OCI-LY7 (cell line): ENCODE measurements at regions not wholly inside any gene's neighbourhood (a gene's known extent, or its start where the extent isn't known, plus 50 kb on each side); places are given as distances from the start of the nearest gene placed in this dataset.

Source experiments
- EZH2phosphoT487 ChIP-seq: fragments of 200-600 bp; sonication (generic); IDR thresholded peaks from 2 replicates; pipeline ENCODE4 v1.6.1; 2018; ENCODE audit warnings: low read depth, borderline replicate concordance, mild to moderate bottlenecking, mixed run types, antibody characterized with exemption, low read length, moderate library complexity, mixed read lengths
- TF ChIP-seq, protein P1 (sequence below): fragments of 200-600 bp; sonication (generic); conservative IDR thresholded peaks from 2 replicates; pipeline ENCODE4 v1.5.1; 2014; ENCODE audit warnings: mild to moderate bottlenecking, antibody characterized with exemption, low read length, moderate library complexity, mixed read lengths

DNA sequence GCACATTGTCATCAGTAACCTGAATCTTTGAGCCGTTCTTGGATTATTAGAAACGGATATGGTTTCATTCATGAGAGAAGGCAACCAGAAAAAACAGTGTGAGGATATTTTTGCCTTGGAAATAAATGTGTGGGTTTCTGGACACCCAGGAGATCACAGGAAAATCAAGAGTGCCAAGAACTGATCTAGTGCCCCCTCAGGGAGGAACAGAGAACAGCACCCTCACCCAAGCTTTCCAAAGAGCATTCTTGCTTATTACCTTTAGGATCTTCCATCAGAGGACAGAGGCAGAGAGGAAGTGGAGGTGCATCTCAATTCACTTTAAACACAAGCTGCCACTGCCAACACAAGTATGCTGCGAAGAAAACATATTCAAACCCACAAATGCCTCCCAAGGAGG is 851.5 kb upstream of the COBL start:
- TF ChIP-seq, protein P1, sequence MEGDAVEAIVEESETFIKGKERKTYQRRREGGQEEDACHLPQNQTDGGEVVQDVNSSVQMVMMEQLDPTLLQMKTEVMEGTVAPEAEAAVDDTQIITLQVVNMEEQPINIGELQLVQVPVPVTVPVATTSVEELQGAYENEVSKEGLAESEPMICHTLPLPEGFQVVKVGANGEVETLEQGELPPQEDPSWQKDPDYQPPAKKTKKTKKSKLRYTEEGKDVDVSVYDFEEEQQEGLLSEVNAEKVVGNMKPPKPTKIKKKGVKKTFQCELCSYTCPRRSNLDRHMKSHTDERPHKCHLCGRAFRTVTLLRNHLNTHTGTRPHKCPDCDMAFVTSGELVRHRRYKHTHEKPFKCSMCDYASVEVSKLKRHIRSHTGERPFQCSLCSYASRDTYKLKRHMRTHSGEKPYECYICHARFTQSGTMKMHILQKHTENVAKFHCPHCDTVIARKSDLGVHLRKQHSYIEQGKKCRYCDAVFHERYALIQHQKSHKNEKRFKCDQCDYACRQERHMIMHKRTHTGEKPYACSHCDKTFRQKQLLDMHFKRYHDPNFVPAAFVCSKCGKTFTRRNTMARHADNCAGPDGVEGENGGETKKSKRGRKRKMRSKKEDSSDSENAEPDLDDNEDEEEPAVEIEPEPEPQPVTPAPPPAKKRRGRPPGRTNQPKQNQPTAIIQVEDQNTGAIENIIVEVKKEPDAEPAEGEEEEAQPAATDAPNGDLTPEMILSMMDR = peak; percentile 59
- TF ChIP-seq EZH2phosphoT487 = no peak
